ENCODE measurements at regions not wholly inside any gene's neighbourhood (a gene's known extent, or its start where the extent isn't known, plus 50 kb on each side); places are given as distances from the start of the nearest gene placed in this dataset.

- TF ChIP-seq CHD7 (IDR thresholded peaks at IDR 0.05; ENCODE audit: insufficient replicate concordance, low read length) (no peak), SIX5 (IDR thresholded peaks at IDR 0.05; ENCODE audit: low read depth, low read length) (no peak), RAD21 (IDR thresholded peaks at IDR 0.05 in 1 of 2, conservative IDR thresholded peaks at IDR 0.05 in 1 of 2; ENCODE audit: low read depth in 2 of 2, low read length in 2 of 2) (no peak), E2F6 (IDR thresholded peaks at IDR 0.05) (no peak), FOSL1 (IDR thresholded peaks at IDR 0.05; ENCODE audit: insufficient read depth, low read depth, low read length) (no peak), SRF (IDR thresholded peaks at IDR 0.05; ENCODE audit: low read depth, low read length) (no peak), EZH2 (IDR thresholded peaks at IDR 0.05; ENCODE audit: low read depth, low read length, severe bottlenecking) (no peak), SIRT6 (IDR thresholded peaks at IDR 0.05; ENCODE audit: low read length) (no peak), BRCA1 (IDR thresholded peaks at IDR 0.05; ENCODE audit: low read depth, low read length) (no peak), CHD2 (IDR thresholded peaks at IDR 0.05; ENCODE audit: low read length) (no peak), SP2 (IDR thresholded peaks at IDR 0.05; ENCODE audit: low read length) (no peak), KDM1A (IDR thresholded peaks at IDR 0.05; ENCODE audit: borderline replicate concordance, low read length) (no peak), CREB1 (IDR thresholded peaks at IDR 0.05) (no peak)
Measured at GRCh38 chr9:89917861-89918260, 313.0 kb downstream of the GADD45G start (continued).

All from H1 (cell line).